ENCODE measurements at regions not wholly inside any gene's neighbourhood (a gene's known extent, or its start where the extent isn't known, plus 50 kb on each side); places are given as distances from the start of the nearest gene placed in this dataset.

DNA sequence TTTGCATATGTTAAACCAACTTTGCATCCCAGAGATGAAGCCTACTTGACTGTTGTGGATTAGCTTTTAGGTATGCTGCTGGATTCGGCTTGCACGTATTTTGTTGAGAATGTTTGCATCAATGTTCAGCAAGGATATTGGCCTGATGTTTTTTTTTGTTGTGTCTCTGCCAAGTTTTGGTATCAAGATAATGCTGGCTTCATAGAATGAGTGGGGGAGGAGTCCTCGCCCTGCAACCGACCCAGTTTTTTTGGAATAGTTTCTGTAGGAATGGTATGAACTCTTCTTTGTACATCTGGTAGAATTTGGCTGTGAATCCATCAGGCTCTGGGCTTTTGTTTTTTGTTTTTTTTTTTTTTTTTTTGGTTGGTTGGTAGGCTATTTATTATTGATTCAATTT lies 147.9 kb downstream of the AHR start:
- peaks cover 26% of the 10 kb centered on the region for H3K4me1 Mint-ChIP-seq (ENCODE audit: low read depth)
- H3K4me3 Mint-ChIP-seq = no peak overlapping the region
- H3K27me3 Mint-ChIP-seq (ENCODE audit: insufficient read depth) = no peaks in the 10 kb centered on the region; the same call in 1 of the 2 replicates
- DNase-seq = no peak
- peaks cover 31% of the 10 kb centered on the region for H3K9me3 Mint-ChIP-seq
- H3K36me3 Mint-ChIP-seq (ENCODE audit: low read depth) = peaks cover 27% of the 10 kb centered on the region
- H3K27ac Mint-ChIP-seq = no peak overlapping the region
- TF ChIP-seq, protein P1, sequence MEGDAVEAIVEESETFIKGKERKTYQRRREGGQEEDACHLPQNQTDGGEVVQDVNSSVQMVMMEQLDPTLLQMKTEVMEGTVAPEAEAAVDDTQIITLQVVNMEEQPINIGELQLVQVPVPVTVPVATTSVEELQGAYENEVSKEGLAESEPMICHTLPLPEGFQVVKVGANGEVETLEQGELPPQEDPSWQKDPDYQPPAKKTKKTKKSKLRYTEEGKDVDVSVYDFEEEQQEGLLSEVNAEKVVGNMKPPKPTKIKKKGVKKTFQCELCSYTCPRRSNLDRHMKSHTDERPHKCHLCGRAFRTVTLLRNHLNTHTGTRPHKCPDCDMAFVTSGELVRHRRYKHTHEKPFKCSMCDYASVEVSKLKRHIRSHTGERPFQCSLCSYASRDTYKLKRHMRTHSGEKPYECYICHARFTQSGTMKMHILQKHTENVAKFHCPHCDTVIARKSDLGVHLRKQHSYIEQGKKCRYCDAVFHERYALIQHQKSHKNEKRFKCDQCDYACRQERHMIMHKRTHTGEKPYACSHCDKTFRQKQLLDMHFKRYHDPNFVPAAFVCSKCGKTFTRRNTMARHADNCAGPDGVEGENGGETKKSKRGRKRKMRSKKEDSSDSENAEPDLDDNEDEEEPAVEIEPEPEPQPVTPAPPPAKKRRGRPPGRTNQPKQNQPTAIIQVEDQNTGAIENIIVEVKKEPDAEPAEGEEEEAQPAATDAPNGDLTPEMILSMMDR (IDR thresholded peaks at IDR 0.05) = no peak

DNA sequence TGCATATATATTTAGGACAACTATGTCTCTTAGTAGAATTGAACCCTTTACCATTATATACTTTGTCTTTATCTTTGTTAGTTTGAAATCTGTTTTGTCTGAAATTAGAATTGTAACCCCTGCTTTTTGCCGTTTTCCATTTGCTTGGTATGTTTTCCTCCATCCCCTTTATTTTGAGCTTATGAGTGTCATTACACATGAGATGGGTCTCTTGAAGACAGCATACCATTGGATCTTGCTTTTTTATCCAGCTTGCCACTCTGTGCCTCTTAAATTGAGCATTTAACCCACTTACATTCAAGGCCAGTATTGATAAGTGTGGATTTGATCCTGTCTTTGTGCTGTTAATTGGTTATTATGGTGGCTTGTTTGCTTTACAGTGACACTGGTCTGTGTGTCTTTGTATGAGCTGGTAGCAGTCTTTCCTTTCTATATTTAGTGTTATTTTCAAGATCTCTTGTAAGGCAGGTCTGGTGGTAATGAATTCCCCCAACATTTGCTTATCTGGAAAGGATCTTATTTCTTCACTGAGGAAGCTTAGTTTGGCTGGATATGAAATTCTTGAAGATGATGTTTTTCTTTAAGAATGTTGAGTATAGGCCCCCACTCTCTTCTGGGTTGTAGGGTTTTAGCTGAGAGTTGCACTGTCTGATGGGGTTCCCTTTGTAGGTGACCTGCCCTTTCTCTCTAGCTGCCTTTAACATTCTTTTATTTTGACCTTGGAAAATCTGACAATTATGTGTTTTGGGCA lies 149.5 kb downstream of the AHR start:
- DNase-seq = peak; percentile 5
- H3K36me3 Mint-ChIP-seq (ENCODE audit: low read depth) = peaks cover 27% of the 10 kb centered on the region
- H3K4me3 Mint-ChIP-seq = no peak overlapping the region
- H3K27ac Mint-ChIP-seq = peak overlapping the region; percentile 55
- peaks cover 31% of the 10 kb centered on the region for H3K9me3 Mint-ChIP-seq
- TF ChIP-seq, protein P1 (IDR thresholded peaks at IDR 0.05) = no peak
- H3K4me1 Mint-ChIP-seq (ENCODE audit: low read depth) = peaks cover 26% of the 10 kb centered on the region
- H3K27me3 Mint-ChIP-seq (ENCODE audit: insufficient read depth) = no peaks in the 10 kb centered on the region; the same call in 1 of the 2 replicates

- Mint-ChIP-seq H3K4me3 (no peak overlapping the region), H3K9me3 (peaks cover 31% of the 10 kb centered on the region), H3K4me1 (ENCODE audit: low read depth) (peaks cover 26% of the 10 kb centered on the region), H3K27ac (peak overlapping the region; percentile 55), H3K27me3 (ENCODE audit: insufficient read depth) (no peaks in the 10 kb centered on the region; the same call in 1 of the 2 replicates), H3K36me3 (ENCODE audit: low read depth) (peaks cover 27% of the 10 kb centered on the region)
- DNase-seq = peak; percentile 21
- TF ChIP-seq, protein P1 (IDR thresholded peaks at IDR 0.05) = no peak
These were observed 150.3 kb downstream of the AHR start for GRCh38 chr7:17448479-17449423.

DNA sequence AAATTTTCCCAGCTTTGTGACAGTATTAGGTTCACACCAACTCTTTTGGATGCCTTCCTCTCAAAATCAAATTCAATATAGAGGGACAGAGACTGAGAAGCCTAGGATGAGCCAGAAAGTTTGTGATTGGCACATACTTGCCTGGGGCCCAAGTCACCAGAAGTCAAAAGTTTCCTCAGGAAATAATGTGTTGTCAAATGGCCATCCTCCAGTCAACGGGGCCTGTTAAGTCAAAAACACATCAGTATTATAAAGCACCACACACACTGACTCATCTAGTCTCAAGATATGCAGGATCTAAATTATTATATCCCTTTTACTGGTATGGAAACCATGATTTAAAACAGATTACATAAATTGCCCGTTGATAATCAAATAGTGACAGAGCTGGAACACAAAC lies 158.1 kb downstream of the AHR start:
- no peak overlapping the region for H3K27ac Mint-ChIP-seq
- no peaks in the 10 kb centered on the region; the same call in 1 of the 2 replicates for H3K27me3 Mint-ChIP-seq (ENCODE audit: insufficient read depth)

DNA sequence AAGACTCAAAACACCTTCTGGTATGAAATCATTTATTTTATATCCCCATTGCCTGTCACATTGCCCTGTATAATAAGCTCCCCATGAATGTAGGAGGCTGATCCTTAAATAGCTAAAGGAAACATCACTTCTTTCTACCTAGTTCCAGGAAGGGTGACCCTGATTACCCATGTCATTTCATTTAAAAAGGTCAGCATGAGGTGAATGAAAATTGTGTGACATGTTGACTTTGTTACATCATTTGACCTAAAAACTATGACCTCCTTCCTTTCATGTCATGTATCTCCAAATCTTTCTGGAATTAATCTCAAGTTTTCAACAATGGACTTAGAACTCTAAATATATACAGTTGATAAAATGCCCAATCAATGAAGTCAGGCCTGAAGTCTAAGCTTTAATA lies 161.5 kb downstream of the AHR start:
- DNase-seq = no peak
- Mint-ChIP-seq H3K9me3 (peaks cover 9% of the 10 kb centered on the region), H3K27ac (no peak overlapping the region), H3K36me3 (ENCODE audit: low read depth) (peaks cover 21% of the 10 kb centered on the region), H3K4me1 (ENCODE audit: low read depth) (peaks cover 30% of the 10 kb centered on the region), H3K27me3 (ENCODE audit: insufficient read depth) (peaks cover 2% of the 10 kb centered on the region; the same call in 1 of the 2 replicates), H3K4me3 (no peak overlapping the region)
- TF ChIP-seq, protein P1 (IDR thresholded peaks at IDR 0.05) = no peak

More for the DNA sequence above, 158.1 kb downstream of the AHR start:
- H3K4me1 Mint-ChIP-seq (ENCODE audit: low read depth) = peaks cover 12% of the 10 kb centered on the region
- H3K9me3 Mint-ChIP-seq = peaks cover 9% of the 10 kb centered on the region
- no peak overlapping the region for H3K4me3 Mint-ChIP-seq
- H3K36me3 Mint-ChIP-seq (ENCODE audit: low read depth) = peaks cover 21% of the 10 kb centered on the region
- no peak for DNase-seq
- TF ChIP-seq, protein P1 (IDR thresholded peaks at IDR 0.05) = no peak

All from HFFc6 (cell line).